ENCODE measurements at regions not wholly inside any gene's neighbourhood (a gene's known extent, or its start where the extent isn't known, plus 50 kb on each side); places are given as distances from the start of the nearest gene placed in this dataset.

DNA sequence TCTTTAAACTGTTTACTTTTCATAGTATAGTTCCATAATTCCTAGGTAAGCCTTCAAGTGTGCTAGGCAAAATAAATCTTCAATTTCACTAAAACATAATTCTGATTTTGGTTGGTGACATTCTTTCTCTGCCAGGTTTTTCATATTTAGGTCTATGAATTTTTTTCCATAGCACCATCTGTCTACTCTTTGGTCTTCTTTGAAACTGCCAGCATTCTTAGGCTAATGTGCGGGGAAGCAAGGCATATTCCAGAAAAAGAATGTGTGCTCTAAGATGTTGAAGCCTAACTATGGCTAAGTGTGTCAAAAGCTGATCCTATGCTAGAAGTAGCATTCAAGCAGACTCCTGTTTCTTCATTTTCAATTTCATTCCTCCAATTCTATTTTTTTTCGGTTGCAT is 213.9 kb upstream of the C11orf87 start:
- no peak for TF ChIP-seq POLR2AphosphoS5 (IDR thresholded peaks at IDR 0.05; ENCODE audit: low read depth, low read length)
- no peak for TF ChIP-seq POLR2A (IDR thresholded peaks at IDR 0.05; ENCODE audit: low read depth, low read length)
- TF ChIP-seq TAF1 (IDR thresholded peaks at IDR 0.05; ENCODE audit: borderline replicate concordance, low read depth, low read length) = no peak

Data from GM12892 (cell line).